ENCODE measurements at regions not wholly inside any gene's neighbourhood (a gene's known extent, or its start where the extent isn't known, plus 50 kb on each side); places are given as distances from the start of the nearest gene placed in this dataset.

- DNase-seq (no peak), ATAC-seq (no peak)
- H4K20me1 ChIP-seq (ENCODE audit: low read length) = no peaks in the 10 kb centered on the region
- intact Hi-C loops (cut with micrococcal nuclease) = no loop called here
- H3K4me3 ChIP-seq (ENCODE audit: low read length) = no peak overlapping the region
- peaks cover 30% of the 10 kb centered on the region for H3K27me3 ChIP-seq (ENCODE audit: low read length)
- H3F3A ChIP-seq (ENCODE audit: low read length, unreplicated experiment) = no peaks in the 10 kb centered on the region
- H3K36me3 ChIP-seq (ENCODE audit: low read depth, low read length) = no peaks in the 10 kb centered on the region
- no peak overlapping the region for H3K4me2 ChIP-seq (ENCODE audit: low read length)
- no TSS peak for BruUV-seq (replicated peaks)
- no peak overlapping the region for H2AFZ ChIP-seq (ENCODE audit: low read length)
- H3K79me2 ChIP-seq (ENCODE audit: low read length) = no peaks in the 10 kb centered on the region
- POLR2A ChIA-PET (ENCODE audit: unreplicated experiment) = no interaction called here
- H3K9ac ChIP-seq (ENCODE audit: low read length) = no peak overlapping the region
- TF ChIP-seq CTCF (conservative IDR thresholded peaks at IDR 0.05; ENCODE audit: low read depth, low read length) (no peak), EZH2phosphoT487 (IDR thresholded peaks at IDR 0.05; ENCODE audit: borderline replicate concordance, low read length) (no peak), EZH2 (IDR thresholded peaks at IDR 0.05; ENCODE audit: low read length, unreplicated experiment) (no peak)
- no peak overlapping the region for H3K27ac ChIP-seq (ENCODE audit: low read length)
- no peaks in the 10 kb centered on the region for H3K9me2 ChIP-seq (replicated peaks; ENCODE audit: low read length)
- CTCF ChIA-PET = no interaction called here
- no peaks in the 10 kb centered on the region for H3K9me3 ChIP-seq (ENCODE audit: low read length)
- H3K4me1 ChIP-seq (ENCODE audit: insufficient read depth, low read length) = no peaks in the 10 kb centered on the region
These were observed 292.5 kb downstream of the SH3GL2 start for GRCh38 chr9:17871213-17871890.

DNA sequence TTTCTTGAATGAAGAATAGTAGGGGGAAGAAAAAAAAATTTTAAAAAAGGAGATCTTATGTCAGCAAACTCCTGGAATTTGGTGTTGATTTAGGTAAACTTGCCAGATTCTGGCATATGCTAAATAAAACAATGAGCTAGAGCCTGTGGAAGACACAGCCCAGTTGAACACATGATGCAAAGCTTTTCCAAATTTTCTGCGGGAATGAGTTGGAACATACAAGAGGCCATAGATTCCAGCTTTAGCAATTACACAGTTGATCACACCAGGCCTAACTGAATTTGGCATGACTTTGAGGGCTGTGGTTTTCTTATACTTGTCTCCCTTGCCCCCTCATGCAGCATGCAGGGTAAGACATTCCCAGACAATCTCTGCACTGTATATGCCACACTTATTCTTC lies 297.0 kb downstream of the SH3GL2 start:
- Histone ChIP-seq H3F3A (ENCODE audit: low read length, unreplicated experiment) (no peaks in the 10 kb centered on the region), H3K27me3 (ENCODE audit: low read length) (peaks cover 27% of the 10 kb centered on the region), H3K36me3 (ENCODE audit: low read depth, low read length) (no peaks in the 10 kb centered on the region), H3K9me3 (ENCODE audit: low read length) (no peaks in the 10 kb centered on the region), H3K27ac (ENCODE audit: low read length) (no peak overlapping the region), H3K4me3 (ENCODE audit: low read length) (no peak overlapping the region), H3K4me1 (ENCODE audit: insufficient read depth, low read length) (no peaks in the 10 kb centered on the region), H3K9ac (ENCODE audit: low read length) (no peak overlapping the region), H3K4me2 (ENCODE audit: low read length) (no peak overlapping the region), H4K20me1 (ENCODE audit: low read length) (no peaks in the 10 kb centered on the region), H3K9me2 (replicated peaks; ENCODE audit: low read length) (no peaks in the 10 kb centered on the region), H2AFZ (ENCODE audit: low read length) (no peak overlapping the region), H3K79me2 (ENCODE audit: low read length) (no peaks in the 10 kb centered on the region)
- intact Hi-C loops (cut with micrococcal nuclease) = no loop called here
- no peak for ATAC-seq
- ChIA-PET CTCF (no interaction called here), POLR2A (ENCODE audit: unreplicated experiment) (no interaction called here)
- BruUV-seq (replicated peaks) = no TSS peak
- DNase-seq = no peak
- TF ChIP-seq CTCF (conservative IDR thresholded peaks at IDR 0.05; ENCODE audit: low read depth, low read length) (no peak), EZH2 (IDR thresholded peaks at IDR 0.05; ENCODE audit: low read length, unreplicated experiment) (no peak), EZH2phosphoT487 (IDR thresholded peaks at IDR 0.05; ENCODE audit: borderline replicate concordance, low read length) (no peak)

- H4K20me1 ChIP-seq (ENCODE audit: low read length) = no peaks in the 10 kb centered on the region
- no peak overlapping the region for H3K4me3 ChIP-seq (ENCODE audit: low read length)
- H2AFZ ChIP-seq (ENCODE audit: low read length) = no peak overlapping the region
- ChIA-PET POLR2A (ENCODE audit: unreplicated experiment) (no interaction called here), CTCF (no interaction called here)
- no peak overlapping the region for H3K9ac ChIP-seq (ENCODE audit: low read length)
- H3K9me3 ChIP-seq (ENCODE audit: low read length) = no peaks in the 10 kb centered on the region
- no TSS peak for BruUV-seq (replicated peaks)
- no peaks in the 10 kb centered on the region for H3K36me3 ChIP-seq (ENCODE audit: low read depth, low read length)
- DNase-seq = no peak
- no peak overlapping the region for H3K4me2 ChIP-seq (ENCODE audit: low read length)
- H3K79me2 ChIP-seq (ENCODE audit: low read length) = no peaks in the 10 kb centered on the region
- intact Hi-C loops (cut with micrococcal nuclease) = no loop called here
- H3F3A ChIP-seq (ENCODE audit: low read length, unreplicated experiment) = no peaks in the 10 kb centered on the region
- H3K27ac ChIP-seq (ENCODE audit: low read length) = no peak overlapping the region
- H3K9me2 ChIP-seq (replicated peaks; ENCODE audit: low read length) = no peaks in the 10 kb centered on the region
- ATAC-seq = no peak
- H3K27me3 ChIP-seq (ENCODE audit: low read length) = peaks cover 22% of the 10 kb centered on the region; the same call in 1 of the 2 replicates
- H3K4me1 ChIP-seq (ENCODE audit: insufficient read depth, low read length) = no peaks in the 10 kb centered on the region
- TF ChIP-seq EZH2 (IDR thresholded peaks at IDR 0.05; ENCODE audit: low read length, unreplicated experiment) (no peak), EZH2phosphoT487 (IDR thresholded peaks at IDR 0.05; ENCODE audit: borderline replicate concordance, low read length) (no peak), CTCF (conservative IDR thresholded peaks at IDR 0.05; ENCODE audit: low read depth, low read length) (no peak)
These were observed 297.8 kb downstream of the SH3GL2 start for GRCh38 chr9:17876687-17877086.
